ENCODE measurements at regions not wholly inside any gene's neighbourhood (a gene's known extent, or its start where the extent isn't known, plus 50 kb on each side); places are given as distances from the start of the nearest gene placed in this dataset.

DNA sequence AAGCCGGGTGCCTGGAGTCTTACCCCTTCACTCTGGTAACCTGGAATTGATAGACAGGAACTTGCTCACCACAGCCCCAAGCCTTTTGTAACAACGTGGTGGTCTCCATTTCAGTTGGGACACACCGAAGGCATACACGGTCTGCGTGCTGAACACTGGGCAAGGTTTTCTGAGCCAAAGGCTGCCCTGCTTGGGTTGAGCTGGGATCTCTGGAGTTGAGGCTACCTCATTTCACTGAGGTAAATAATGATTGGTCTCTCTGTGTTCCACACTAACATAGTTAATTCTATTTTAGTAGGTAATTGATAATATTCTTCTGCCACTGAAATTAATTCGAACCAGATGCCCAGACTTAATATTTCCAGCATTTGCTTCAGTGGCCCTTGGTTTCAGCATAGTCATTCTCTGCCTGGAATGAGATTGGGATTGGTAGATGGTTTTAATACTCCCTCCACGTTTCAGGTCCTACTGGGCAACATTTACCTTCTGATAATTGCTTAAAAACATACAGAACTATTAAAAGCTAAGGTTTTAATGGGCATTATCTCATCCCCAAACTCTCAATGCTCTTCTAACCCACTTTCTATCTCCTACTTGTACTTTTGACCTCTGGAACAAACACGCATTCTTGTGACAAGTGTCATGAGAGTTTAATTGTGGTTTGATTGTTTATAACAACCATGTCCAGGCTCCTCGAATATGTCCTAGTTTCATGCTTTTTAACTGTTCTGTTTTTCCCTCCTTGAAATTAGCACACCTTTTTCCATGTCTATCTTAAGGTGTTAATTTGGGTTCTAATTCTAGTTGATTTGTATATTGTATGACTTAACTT is 202.3 kb upstream of the KLF6 start:
- no peak for DNase-seq (ENCODE audit: low read depth)

DNA sequence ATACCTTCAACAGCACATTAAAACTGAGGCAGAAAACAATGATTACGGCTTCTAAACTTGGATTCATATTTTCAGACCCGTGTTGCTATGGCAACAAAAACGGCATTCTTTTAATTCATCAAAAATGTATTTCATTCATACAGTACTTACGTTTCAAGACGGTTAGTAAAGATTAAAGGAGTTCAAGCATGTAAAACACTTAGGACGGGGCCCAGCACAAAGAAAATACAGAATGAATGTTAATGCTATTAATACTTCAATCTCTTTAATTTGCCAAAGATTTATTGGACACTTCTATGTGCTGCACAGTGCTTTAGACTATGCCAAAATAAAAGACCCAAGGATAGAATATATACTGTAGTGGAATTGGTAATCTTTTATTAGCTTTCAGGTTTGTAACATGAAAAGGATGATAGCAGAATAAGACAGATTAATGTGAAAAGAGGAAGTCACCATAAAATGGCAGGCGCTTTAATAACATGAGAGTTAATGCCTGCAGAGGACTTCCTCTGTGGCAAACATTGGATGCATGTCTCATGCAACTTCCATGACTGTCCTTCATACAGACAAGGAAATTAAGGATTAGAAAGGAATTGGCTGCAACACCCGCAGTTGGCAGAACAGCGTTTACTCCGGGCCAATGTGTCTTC is 201.6 kb upstream of the KLF6 start:
- DNase-seq (ENCODE audit: low read depth) = no peak

GRCh38 chr10:3982746-3983442 is 197.9 kb upstream of the KLF6 start:
- no peak for DNase-seq (ENCODE audit: low read depth)

DNA sequence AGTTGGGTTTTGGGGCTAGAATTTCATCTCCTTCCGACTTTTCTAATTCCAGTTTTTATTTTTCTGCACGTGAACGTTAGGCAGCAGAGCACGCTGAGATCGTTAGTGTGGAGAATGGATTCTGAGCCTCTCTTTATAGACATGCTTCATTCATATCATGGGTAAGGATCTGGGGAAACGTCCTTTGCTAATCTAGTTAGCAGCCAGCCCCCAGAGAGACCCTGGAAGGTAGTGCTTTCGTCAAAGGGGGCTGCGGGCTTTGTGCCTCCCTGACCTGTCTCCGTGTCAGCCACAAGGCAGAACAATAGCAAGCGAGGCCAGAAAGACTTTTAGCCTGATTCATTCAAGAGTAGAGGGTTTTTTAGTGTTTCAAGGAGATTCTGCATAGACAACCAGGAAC is 196.3 kb upstream of the KLF6 start:
- DNase-seq (ENCODE audit: low read depth) = no peak

GRCh38 chr10:3980660-3981059 is 195.7 kb upstream of the KLF6 start:
- DNase-seq (ENCODE audit: low read depth) = no peak

GRCh38 chr10:3980144-3980543 is 195.1 kb upstream of the KLF6 start:
- DNase-seq (ENCODE audit: low read depth) = no peak

- DNase-seq (ENCODE audit: low read depth) = no peak
These were observed 193.8 kb upstream of the KLF6 start for GRCh38 chr10:3978761-3979160.

- no peak for DNase-seq (ENCODE audit: low read depth)
These were observed 193.2 kb upstream of the KLF6 start for GRCh38 chr10:3978174-3978573.

DNA sequence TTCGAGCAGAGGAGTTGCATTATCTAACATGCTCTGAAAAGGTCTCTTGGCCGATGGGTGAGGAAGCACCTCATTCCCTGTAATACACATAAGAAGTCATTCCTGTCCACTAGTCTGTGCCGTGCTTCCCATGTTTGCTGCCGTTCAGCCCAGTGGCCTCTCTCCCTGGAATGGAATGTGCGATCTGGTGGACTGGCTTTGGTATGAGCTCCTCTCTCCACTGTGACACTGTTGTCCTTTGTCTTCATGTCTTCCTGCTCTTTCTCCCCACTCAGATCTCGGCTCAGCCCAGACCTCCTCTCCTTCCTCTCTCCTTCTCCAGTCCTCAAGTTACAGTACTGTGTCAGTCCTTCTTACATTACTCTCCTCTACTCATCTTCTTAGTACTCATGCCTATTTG is 192.8 kb upstream of the KLF6 start:
- no peak for DNase-seq (ENCODE audit: low read depth)

DNA sequence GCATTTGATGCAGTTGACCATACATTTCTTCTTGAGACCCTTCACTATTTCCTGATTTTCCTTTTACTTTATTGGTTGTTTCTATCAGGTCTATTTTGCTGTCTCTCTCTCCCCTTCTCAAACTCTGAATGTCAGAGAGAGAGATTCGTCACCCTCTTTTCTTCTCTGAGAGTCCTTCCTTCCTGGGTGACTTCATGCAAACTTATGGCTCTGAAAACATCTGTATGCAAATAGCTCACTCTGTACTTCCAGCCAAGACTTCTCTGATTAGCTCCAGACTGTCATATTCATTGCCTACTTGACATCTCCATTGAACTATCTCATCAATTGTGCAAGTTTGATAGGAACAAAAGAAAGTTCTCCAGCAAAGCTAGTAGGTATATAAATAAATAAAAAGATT is 191.7 kb upstream of the KLF6 start:
- no peak for DNase-seq (ENCODE audit: low read depth)

- DNase-seq (ENCODE audit: low read depth) = no peak
These were observed 191.2 kb upstream of the KLF6 start for GRCh38 chr10:3976171-3976570.

- DNase-seq (ENCODE audit: low read depth) = no peak
These were observed 190.0 kb upstream of the KLF6 start for GRCh38 chr10:3975016-3975415.

DNA sequence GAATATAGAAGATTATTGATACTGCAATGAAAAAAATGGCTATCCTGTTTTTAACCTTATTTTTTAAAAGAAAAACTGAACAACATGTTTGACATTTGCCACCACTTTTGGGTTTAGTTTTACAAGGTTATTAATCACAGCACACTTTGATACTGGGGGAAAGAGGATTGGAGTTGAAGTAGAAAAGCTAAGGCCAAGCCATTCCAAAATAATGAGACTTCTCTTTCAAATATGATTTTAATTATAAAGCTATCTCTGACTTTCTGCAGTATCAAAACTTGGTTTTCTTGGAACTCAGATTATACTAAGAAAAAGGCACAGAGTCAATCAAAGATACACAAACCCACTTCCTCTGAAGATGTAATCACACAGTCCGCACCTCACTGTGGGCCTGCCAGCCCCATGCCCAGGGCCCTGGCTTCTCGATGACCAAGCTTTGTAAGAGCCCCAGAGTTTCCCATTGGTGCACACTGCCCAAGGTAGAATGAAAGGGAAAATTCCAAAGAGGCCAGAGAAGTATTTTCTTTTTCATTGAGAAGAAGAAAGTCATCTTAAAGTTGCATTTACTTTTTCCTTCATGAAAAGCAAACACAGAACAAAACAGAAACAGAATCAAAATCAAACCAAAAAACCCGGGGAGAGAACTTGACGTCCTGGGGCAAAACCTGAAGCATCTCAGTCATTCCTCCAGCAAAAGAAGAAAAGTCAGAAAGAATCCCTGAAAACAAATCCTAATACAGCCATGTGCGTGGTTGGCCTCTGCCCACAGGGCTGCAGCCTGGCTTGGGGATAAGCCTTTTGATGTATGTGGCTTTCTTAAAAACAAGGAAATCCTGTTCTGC is 187.7 kb upstream of the KLF6 start:
- DNase-seq (ENCODE audit: low read depth) = no peak

GRCh38 chr10:3971713-3972112 is 186.7 kb upstream of the KLF6 start:
- no peak for DNase-seq (ENCODE audit: low read depth)

DNA sequence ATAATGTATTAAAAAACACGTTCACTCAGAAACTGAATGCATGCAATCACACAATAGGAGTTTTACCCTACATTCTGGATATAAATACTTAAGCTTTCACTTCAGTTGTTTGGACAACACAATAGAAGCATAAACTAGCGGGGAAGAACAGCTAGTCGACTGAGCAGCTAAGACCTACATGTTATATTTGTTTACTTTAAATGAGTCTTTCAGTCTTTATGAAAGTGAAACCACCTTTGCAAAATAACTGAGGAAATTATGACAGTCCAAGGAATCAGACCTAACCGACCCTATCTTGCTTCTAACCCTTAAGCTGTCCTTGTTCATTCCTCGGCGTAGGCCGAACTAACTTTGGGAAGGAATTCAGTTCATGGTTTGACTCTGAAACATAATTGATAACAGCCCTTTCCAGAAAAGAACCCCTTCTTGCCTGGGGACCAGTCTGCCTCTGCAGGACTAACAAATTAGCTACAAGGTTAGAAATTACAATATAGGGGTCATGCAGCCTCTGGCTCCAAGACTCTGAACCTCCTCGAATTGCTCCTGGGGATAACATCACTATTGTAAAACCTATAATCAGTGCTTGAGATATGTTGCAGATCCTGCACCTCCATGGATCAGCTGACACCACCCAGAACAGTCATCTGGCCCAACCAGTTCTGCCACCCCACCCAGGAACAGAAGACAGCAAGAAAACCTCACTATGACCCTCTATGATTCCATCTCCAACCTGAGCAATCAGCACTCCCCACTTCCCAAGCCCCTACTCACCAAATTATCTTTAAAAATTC is 185.1 kb upstream of the KLF6 start:
- no peak for DNase-seq (ENCODE audit: low read depth)

GRCh38 chr10:3968727-3969126 is 183.7 kb upstream of the KLF6 start:
- DNase-seq (ENCODE audit: low read depth) = no peak

GRCh38 chr10:3964516-3964915 is 179.5 kb upstream of the KLF6 start:
- DNase-seq (ENCODE audit: low read depth) = no peak

- no peak for DNase-seq (ENCODE audit: low read depth)
These were observed 178.2 kb upstream of the KLF6 start for GRCh38 chr10:3963191-3963673.

- DNase-seq (ENCODE audit: low read depth) = no peak
These were observed 176.1 kb upstream of the KLF6 start for GRCh38 chr10:3961082-3961481.

DNA sequence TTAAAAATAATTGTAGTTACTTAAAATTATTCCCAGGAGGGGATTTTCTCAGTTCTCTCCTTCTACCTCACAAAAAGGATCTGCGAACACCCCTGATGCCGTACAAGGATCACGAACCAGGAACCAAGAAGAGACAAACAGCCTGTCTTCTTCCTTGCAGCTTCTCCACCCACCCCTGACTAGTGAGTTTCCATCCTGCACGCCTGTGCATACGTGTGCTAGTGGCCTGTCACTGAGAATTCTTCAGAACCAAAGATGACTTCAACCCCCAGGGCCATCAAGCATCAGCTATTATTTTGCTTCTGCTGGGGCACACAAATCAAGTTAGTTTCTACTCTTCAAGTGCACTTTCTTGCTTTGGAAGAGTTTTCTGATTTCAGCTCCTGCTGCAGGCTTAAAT is 175.5 kb upstream of the KLF6 start:
- no peak for DNase-seq (ENCODE audit: low read depth)

Measured in stimulated activated CD4-positive, alpha-beta T cell treated with anti-CD3 and anti-CD28 coated beads, Interleukin-2, amount 100 ng/mL, for 4 hours (primary cell).